ENCODE measurements at regions not wholly inside any gene's neighbourhood (a gene's known extent, or its start where the extent isn't known, plus 50 kb on each side); places are given as distances from the start of the nearest gene placed in this dataset.

DNA sequence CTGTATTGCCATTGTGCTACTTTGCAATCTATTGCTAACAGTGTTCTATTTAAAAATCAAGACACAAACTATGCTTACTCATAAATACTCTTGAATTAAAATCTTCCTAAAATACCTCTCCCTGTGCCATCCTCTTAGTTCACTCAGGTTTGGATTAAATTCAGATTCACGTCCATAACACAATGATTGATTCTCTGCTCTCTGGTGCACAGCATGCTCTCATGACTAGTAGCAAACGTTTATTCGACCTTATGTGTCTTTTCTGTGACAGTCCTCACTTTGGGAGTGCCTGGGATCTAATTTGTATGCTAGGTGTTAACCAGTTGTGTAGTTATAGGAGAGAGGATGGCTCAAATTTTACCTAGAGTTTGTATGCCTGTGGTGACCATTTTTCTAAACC lies 270.4 kb upstream of the FKBP1C start:
- Histone ChIP-seq H3K27ac (no peak overlapping the region), H3K4me3 (no peak overlapping the region), H3K4me2 (no peak overlapping the region), H3K79me2 (ENCODE audit: low read depth) (no peaks in the 10 kb centered on the region), H3F3A (ENCODE audit: low read depth) (no peaks in the 10 kb centered on the region), H3K9ac (no peak overlapping the region), H3K36me3 (no peaks in the 10 kb centered on the region), H3K4me1 (no peaks in the 10 kb centered on the region), H2AFZ (replicated peaks) (no peak overlapping the region), H4K20me1 (ENCODE audit: low read depth) (no peaks in the 10 kb centered on the region), H3K27me3 (no peaks in the 10 kb centered on the region), H3K9me3 (ENCODE audit: low read depth) (no peaks in the 10 kb centered on the region)
- H3K27me3 Mint-ChIP-seq (ENCODE audit: insufficient read depth, low read depth): peaks cover 2% of the 10 kb centered on the region
- TF ChIP-seq EZH2 (IDR thresholded peaks at IDR 0.05) (no peak), EZH2phosphoT487 (IDR thresholded peaks at IDR 0.05) (no peak), CTCF (IDR thresholded peaks at IDR 0.05) (no peak)
- no peak for DNase-seq (ENCODE audit: low spot score)
- no peak overlapping the region for H3K27ac Mint-ChIP-seq
- H3K4me1 Mint-ChIP-seq: no peaks in the 10 kb centered on the region
- H3K9me3 Mint-ChIP-seq: no peaks in the 10 kb centered on the region
- no peak overlapping the region for H3K4me3 Mint-ChIP-seq
- no peaks in the 10 kb centered on the region for H3K36me3 Mint-ChIP-seq

DNA sequence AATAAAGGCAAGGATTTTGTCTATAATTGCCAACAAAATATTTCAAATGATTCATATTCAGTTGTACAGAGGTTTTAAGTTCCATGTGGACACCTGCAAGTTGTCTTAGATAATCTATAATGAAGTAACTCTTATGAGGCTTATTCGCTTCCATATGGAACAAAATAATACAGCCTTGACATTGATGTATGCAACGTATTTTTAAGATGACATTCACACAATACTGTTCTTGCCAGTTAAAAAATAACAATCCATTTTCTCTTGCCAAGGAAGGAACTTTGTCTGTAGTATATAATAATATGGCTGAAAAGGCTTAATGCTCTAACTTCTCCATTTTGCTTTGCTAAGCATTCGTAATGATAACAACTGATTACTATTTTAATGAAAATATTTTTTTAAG lies 269.3 kb upstream of the FKBP1C start:
- H3K9me3 ChIP-seq (ENCODE audit: low read depth): no peaks in the 10 kb centered on the region
- no peaks in the 10 kb centered on the region for H3K36me3 ChIP-seq
- no peaks in the 10 kb centered on the region for H3F3A ChIP-seq (ENCODE audit: low read depth)
- no peak overlapping the region for H3K4me3 ChIP-seq
- peaks cover 2% of the 10 kb centered on the region for H3K27me3 Mint-ChIP-seq (ENCODE audit: insufficient read depth, low read depth)
- no peaks in the 10 kb centered on the region for H4K20me1 ChIP-seq (ENCODE audit: low read depth)
- no peak overlapping the region for H3K27ac Mint-ChIP-seq
- H3K4me1 Mint-ChIP-seq: peaks cover 7% of the 10 kb centered on the region
- TF ChIP-seq CTCF (IDR thresholded peaks at IDR 0.05) (no peak), EZH2phosphoT487 (IDR thresholded peaks at IDR 0.05) (no peak), EZH2 (IDR thresholded peaks at IDR 0.05) (no peak)
- no peak overlapping the region for H3K9ac ChIP-seq
- H3K4me3 Mint-ChIP-seq: no peak overlapping the region
- no peak for DNase-seq (ENCODE audit: low spot score)
- H3K79me2 ChIP-seq (ENCODE audit: low read depth): no peaks in the 10 kb centered on the region
- H3K4me1 ChIP-seq: no peaks in the 10 kb centered on the region
- no peak overlapping the region for H2AFZ ChIP-seq (replicated peaks)
- no peak overlapping the region for H3K4me2 ChIP-seq
- no peaks in the 10 kb centered on the region for H3K9me3 Mint-ChIP-seq
- no peaks in the 10 kb centered on the region for H3K27me3 ChIP-seq
- H3K36me3 Mint-ChIP-seq: no peaks in the 10 kb centered on the region
- H3K27ac ChIP-seq: no peak overlapping the region

DNA sequence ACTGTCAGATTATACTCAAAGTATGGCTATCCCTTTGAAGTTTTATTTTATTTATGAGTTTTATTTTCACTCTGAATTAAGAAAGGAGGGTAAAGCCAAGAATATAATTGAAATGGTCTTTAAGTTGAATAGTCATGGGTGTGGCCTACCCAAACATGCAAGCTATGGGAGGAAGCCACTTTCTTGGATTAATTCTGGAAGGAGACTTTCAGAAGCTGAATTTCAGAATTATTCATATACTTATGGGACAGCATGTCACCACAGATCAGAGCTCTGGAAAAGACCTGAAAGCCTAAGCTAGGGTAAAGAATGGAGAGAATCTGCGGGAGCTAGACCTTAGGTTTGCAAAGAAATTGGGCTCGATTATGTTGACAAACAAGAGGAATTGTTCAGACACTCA lies 242.4 kb upstream of the FKBP1C start:
- no peak overlapping the region for H2AFZ ChIP-seq (replicated peaks)
- no peaks in the 10 kb centered on the region for H3K9me3 ChIP-seq (ENCODE audit: low read depth)
- H3K9ac ChIP-seq: no peak overlapping the region
- Mint-ChIP-seq H3K4me3 (no peak overlapping the region), H3K27ac (no peak overlapping the region), H3K9me3 (no peaks in the 10 kb centered on the region), H3K27me3 (ENCODE audit: insufficient read depth, low read depth) (no peaks in the 10 kb centered on the region), H3K36me3 (no peaks in the 10 kb centered on the region), H3K4me1 (peaks cover 5% of the 10 kb centered on the region)
- H3K27ac ChIP-seq: no peak overlapping the region
- no peaks in the 10 kb centered on the region for H3K36me3 ChIP-seq
- no peak overlapping the region for H3K4me2 ChIP-seq
- no peaks in the 10 kb centered on the region for H3F3A ChIP-seq (ENCODE audit: low read depth)
- no peaks in the 10 kb centered on the region for H3K79me2 ChIP-seq (ENCODE audit: low read depth)
- H3K4me3 ChIP-seq: no peak overlapping the region
- H3K27me3 ChIP-seq: no peaks in the 10 kb centered on the region
- peaks cover 4% of the 10 kb centered on the region for H3K4me1 ChIP-seq
- DNase-seq (ENCODE audit: low spot score): no peak
- TF ChIP-seq EZH2phosphoT487 (IDR thresholded peaks at IDR 0.05) (no peak), CTCF (IDR thresholded peaks at IDR 0.05) (no peak), EZH2 (IDR thresholded peaks at IDR 0.05) (no peak)
- H4K20me1 ChIP-seq (ENCODE audit: low read depth): no peaks in the 10 kb centered on the region

Measured in neural progenitor cell (in vitro differentiated cells).